ENCODE measurements at regions not wholly inside any gene's neighbourhood (a gene's known extent, or its start where the extent isn't known, plus 50 kb on each side); places are given as distances from the start of the nearest gene placed in this dataset.
A peak's percentile ranks its signal among the peaks of the same experiment; 100 is the strongest.

GRCh38 chr4:56757821-56758411 is 63.6 kb downstream of the SPINK2 start:
- no peak for DNase-seq

GRCh38 chr4:56757261-56757746 is 64.2 kb downstream of the SPINK2 start:
- DNase-seq, result no peak

GRCh38 chr4:56755901-56756300 is 65.6 kb downstream of the SPINK2 start:
- DNase-seq, result no peak

GRCh38 chr4:56752985-56753384 is 68.5 kb downstream of the SPINK2 start:
- no peak for DNase-seq

GRCh38 chr4:56750231-56750630 is 69.1 kb upstream of the HOPX start:
- no peak for DNase-seq

GRCh38 chr4:56748271-56748670 is 67.2 kb upstream of the HOPX start:
- no peak for DNase-seq

- no peak for DNase-seq
Observed at GRCh38 chr4:56746639-56747038, 65.5 kb upstream of the HOPX start.

GRCh38 chr4:56745042-56745441 is 63.9 kb upstream of the HOPX start:
- DNase-seq, result no peak

- DNase-seq, result no peak
Observed at GRCh38 chr4:56744030-56744429, 62.9 kb upstream of the HOPX start.

- DNase-seq, result peak; percentile 25
Observed at GRCh38 chr4:56743550-56743949, 62.5 kb upstream of the HOPX start.

- DNase-seq, result no peak
Observed at GRCh38 chr4:56742080-56742871, 61.2 kb upstream of the HOPX start.

- DNase-seq, result no peak
Observed at GRCh38 chr4:56741595-56741994, 60.5 kb upstream of the HOPX start.

- DNase-seq, result no peak
Observed at GRCh38 chr4:56739066-56739777, 58.1 kb upstream of the HOPX start.

GRCh38 chr4:56737666-56738065 is 56.6 kb upstream of the HOPX start:
- no peak for DNase-seq

GRCh38 chr4:56733352-56733751 is 52.3 kb upstream of the HOPX start:
- no peak for DNase-seq

GRCh38 chr4:56732301-56732700 is 51.2 kb upstream of the HOPX start:
- no peak for DNase-seq

GRCh38 chr4:56731857-56732256 is 50.8 kb upstream of the HOPX start:
- DNase-seq, result no peak
